ENCODE measurements at regions not wholly inside any gene's neighbourhood (a gene's known extent, or its start where the extent isn't known, plus 50 kb on each side); places are given as distances from the start of the nearest gene placed in this dataset.

DNA sequence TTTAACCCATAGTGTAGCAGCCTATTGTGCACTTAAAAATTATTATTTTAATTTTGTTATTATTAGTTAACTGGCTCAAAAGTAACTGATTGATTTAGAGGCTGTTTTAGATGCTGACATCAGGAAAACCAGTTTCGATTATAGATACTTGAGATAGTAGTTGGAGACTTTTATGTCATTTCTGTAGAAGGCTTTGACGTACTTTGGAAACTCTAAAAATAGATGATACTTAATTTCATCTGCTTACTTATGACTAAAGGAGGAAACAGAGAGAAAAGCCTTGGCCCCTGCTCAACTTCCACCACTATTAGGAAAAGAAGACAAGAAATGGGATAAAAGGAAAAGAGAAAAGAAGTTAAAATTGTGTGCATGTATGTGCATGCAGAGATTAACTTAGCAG lies 219.3 kb upstream of the HMGA2 start:
- Mint-ChIP-seq H3K27ac (no peak overlapping the region), H3K4me3 (no peak overlapping the region), H3K36me3 (peaks cover 10% of the 10 kb centered on the region), H3K27me3 (ENCODE audit: low read depth) (no peaks in the 10 kb centered on the region), H3K4me1 (peaks cover 55% of the 10 kb centered on the region), H3K9me3 (peaks cover 12% of the 10 kb centered on the region)
- DNase-seq (ENCODE audit: low spot score in 2 of 2, unreplicated experiment in 2 of 2) = no peak
- TF ChIP-seq, protein P1, sequence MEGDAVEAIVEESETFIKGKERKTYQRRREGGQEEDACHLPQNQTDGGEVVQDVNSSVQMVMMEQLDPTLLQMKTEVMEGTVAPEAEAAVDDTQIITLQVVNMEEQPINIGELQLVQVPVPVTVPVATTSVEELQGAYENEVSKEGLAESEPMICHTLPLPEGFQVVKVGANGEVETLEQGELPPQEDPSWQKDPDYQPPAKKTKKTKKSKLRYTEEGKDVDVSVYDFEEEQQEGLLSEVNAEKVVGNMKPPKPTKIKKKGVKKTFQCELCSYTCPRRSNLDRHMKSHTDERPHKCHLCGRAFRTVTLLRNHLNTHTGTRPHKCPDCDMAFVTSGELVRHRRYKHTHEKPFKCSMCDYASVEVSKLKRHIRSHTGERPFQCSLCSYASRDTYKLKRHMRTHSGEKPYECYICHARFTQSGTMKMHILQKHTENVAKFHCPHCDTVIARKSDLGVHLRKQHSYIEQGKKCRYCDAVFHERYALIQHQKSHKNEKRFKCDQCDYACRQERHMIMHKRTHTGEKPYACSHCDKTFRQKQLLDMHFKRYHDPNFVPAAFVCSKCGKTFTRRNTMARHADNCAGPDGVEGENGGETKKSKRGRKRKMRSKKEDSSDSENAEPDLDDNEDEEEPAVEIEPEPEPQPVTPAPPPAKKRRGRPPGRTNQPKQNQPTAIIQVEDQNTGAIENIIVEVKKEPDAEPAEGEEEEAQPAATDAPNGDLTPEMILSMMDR (IDR thresholded peaks at IDR 0.05; ENCODE audit: unreplicated experiment) = no peak

DNA sequence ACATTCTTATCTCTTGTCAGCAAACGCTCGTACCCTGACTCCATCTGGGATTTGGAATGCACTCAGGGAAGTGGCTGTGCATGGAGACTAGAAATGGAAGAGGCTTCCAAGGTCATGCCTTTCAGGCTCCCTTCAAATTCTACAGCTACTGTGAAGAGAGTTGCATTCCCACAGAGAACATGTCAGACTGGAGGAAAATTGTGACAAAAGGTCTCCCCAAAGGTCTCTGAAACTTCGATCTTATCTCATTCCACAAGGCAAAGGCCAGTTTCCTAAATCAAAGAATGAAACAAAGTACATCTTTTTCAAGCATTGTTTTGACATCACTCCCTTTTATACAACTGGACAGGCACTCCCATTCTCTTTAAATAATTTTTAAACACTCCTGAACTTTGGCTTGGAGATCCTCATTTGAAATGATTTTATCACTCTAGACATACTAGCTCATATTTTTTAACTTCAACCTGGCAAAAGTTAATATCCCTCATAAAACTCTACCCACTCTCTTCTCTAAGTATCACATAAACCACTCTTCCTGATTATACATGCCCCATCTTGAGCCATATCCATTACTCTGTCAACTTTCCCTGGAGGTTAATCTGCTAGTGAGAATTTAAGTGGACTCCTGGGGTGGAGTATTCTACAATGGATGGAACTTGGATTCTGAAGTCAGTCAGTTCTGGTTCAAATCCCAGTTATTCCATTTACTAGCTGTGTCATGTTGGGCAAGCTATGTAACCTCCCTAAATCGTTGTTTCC lies 218.1 kb upstream of the HMGA2 start:
- Mint-ChIP-seq H3K36me3 (peaks cover 10% of the 10 kb centered on the region), H3K9me3 (peaks cover 12% of the 10 kb centered on the region), H3K27ac (no peak overlapping the region), H3K27me3 (ENCODE audit: low read depth) (no peaks in the 10 kb centered on the region), H3K4me3 (no peak overlapping the region), H3K4me1 (peaks cover 55% of the 10 kb centered on the region)
- no peak for DNase-seq (ENCODE audit: low spot score in 2 of 2, unreplicated experiment in 2 of 2)
- TF ChIP-seq, protein P1 (IDR thresholded peaks at IDR 0.05; ENCODE audit: unreplicated experiment) = no peak

DNA sequence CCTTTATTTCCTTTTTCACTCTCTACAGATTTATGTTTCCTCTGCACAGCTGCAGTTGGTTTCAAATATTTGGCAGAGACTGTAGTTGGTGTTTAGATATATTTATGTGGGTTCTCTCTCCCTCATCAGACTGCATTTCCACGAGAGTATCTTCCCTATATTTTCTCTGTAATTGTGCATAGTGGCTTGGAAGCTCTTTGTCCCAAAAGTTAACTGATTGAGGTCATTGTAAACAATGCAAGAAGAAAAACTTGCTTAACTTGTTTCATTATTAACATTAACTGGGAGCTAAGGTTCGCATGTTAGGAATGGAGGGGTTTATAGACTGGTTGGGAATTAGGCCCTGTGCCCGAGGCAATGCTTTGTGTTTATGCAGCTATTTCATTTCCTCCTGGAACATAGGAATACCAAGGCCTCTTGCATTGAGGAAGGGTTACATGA lies 216.9 kb upstream of the HMGA2 start:
- Mint-ChIP-seq H3K9me3 (peaks cover 12% of the 10 kb centered on the region), H3K27ac (peak overlapping the region; percentile 51), H3K36me3 (peaks cover 10% of the 10 kb centered on the region), H3K4me3 (no peak overlapping the region), H3K4me1 (peaks cover 51% of the 10 kb centered on the region), H3K27me3 (ENCODE audit: low read depth) (no peaks in the 10 kb centered on the region)
- no peak for DNase-seq (ENCODE audit: low spot score in 2 of 2, unreplicated experiment in 2 of 2)
- TF ChIP-seq, protein P1 (IDR thresholded peaks at IDR 0.05; ENCODE audit: unreplicated experiment) = no peak

DNA sequence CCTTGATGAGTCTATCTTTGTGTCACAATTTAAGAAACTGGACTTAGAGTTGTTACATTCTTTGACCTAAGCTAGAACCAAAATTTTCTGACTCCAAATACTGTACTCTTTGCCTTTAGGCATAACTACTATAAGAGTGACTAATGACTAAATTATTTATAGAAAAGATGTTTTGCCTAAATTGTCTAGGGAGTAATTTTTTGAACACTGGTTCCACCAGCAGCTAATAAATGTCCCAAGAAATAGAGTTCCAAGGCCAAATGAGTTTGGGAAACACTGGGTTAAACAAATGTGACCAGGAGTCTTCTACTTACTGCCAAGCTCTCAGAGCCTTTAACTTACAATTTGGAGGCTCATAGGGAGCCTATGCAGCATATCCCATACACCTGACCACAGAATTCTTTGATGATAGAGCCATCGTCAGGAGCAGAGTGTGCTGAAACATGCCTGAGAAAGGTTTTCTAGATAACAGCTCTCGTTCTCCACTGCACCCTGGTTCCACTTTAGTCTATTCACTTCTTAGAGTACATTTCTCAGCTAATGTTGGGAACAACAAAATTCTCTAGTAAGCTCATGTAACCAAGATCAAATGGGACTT lies 215.9 kb upstream of the HMGA2 start:
- DNase-seq (ENCODE audit: low spot score in 2 of 2, unreplicated experiment in 2 of 2) = no peak
- no peaks in the 10 kb centered on the region for H3K27me3 Mint-ChIP-seq (ENCODE audit: low read depth)
- no peak overlapping the region for H3K4me3 Mint-ChIP-seq
- peaks cover 12% of the 10 kb centered on the region for H3K9me3 Mint-ChIP-seq
- TF ChIP-seq, protein P1 (IDR thresholded peaks at IDR 0.05; ENCODE audit: unreplicated experiment) = no peak
- peaks cover 45% of the 10 kb centered on the region for H3K4me1 Mint-ChIP-seq
- H3K36me3 Mint-ChIP-seq = peaks cover 10% of the 10 kb centered on the region
- H3K27ac Mint-ChIP-seq = no peak overlapping the region

DNA sequence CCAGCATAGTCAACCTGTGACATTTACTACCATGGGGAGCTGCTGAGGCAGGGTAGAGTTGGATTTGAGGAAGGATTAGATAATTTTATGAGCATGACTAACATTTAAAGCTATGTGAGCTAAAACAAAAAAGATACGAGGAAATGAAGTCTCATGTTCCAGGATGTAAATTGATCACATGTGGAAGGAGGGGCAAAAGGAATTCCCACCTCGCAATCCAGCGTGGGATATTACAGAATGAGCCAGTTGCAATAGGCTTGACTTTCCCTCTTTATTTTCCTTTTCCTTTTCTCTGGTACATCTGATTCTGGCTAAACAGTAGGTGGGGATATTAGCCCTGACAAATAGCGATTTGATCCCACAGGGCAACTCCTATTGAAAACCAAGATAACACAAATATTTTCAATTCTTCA lies 214.9 kb upstream of the HMGA2 start:
- TF ChIP-seq, protein P1 (IDR thresholded peaks at IDR 0.05; ENCODE audit: unreplicated experiment) = no peak
- Mint-ChIP-seq H3K27me3 (ENCODE audit: low read depth) (no peaks in the 10 kb centered on the region), H3K4me1 (peaks cover 36% of the 10 kb centered on the region), H3K4me3 (no peak overlapping the region), H3K9me3 (peaks cover 12% of the 10 kb centered on the region), H3K27ac (peak overlapping the region; percentile 36), H3K36me3 (peaks cover 10% of the 10 kb centered on the region)
- DNase-seq (ENCODE audit: low spot score in 2 of 2, unreplicated experiment in 2 of 2) = no peak

All from mesothelial cell of epicardium (in vitro differentiated cells).